ENCODE measurements at regions not wholly inside any gene's neighbourhood (a gene's known extent, or its start where the extent isn't known, plus 50 kb on each side); places are given as distances from the start of the nearest gene placed in this dataset.

- no peak for TF ChIP-seq POLR2AphosphoS5 (IDR thresholded peaks at IDR 0.05; ENCODE audit: low read depth, low read length)
- TF ChIP-seq POLR2A (IDR thresholded peaks at IDR 0.05; ENCODE audit: low read depth, low read length): no peak
- no peak for TF ChIP-seq TAF1 (IDR thresholded peaks at IDR 0.05; ENCODE audit: low read depth, low read length)
- TF ChIP-seq PAX5 (IDR thresholded peaks at IDR 0.05; ENCODE audit: insufficient read depth, low read length, severe bottlenecking): no peak
- no peak for TF ChIP-seq SPI1 (IDR thresholded peaks at IDR 0.05; ENCODE audit: low read depth, low read length)
These were observed 243.3 kb upstream of the AVPR1A start for GRCh38 chr12:63394349-63394748.

All from GM12891 (cell line).